ENCODE measurements at regions not wholly inside any gene's neighbourhood (a gene's known extent, or its start where the extent isn't known, plus 50 kb on each side); places are given as distances from the start of the nearest gene placed in this dataset.

DNA sequence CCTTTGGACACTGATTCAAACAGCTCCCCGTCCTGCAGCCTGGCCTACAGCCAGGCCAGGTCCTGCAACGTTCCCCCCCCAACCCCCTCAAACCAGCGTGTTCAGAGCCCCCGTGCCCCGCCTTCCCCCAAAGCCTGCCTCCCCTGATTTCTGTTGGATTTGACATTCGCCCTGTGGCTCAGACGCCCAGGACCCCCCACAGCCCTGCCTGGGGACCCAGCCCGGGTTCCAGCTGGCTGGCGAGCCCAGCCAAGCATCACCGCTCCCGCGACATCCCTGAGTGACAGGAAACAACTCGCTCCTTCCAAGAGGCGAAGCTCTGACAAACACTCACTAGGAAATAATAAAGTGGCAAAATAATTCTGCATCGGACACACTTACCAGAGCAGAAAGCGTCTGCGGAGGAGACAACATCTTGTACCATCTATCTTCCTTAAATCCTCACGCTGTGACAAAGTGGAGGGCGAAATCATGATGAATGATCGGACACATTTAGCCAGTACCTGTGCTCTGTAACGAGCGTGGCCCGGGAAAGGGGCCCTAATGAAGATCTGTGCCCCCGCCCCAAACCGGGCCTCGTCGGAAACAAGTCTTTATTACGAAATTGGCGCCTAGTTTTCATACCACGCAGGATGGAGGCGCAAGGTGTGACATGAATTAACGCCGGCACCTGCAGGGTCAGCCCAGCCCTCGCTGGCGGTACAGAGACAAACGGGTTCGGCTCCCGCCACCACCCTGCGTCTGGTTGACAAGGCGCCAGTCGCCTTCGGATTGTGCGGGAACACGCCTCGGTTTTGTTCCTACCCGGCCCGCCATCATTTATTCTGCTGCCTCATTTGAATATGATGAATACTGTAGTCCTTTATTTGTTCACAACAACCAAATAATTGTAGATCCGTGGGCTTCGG, 91.0 kb upstream of the MVB12B start:
- Histone ChIP-seq H4K20me1 (replicated peaks; ENCODE audit: control insufficient read depth, extremely low read depth, insufficient read depth, low read length) (no peaks in the 10 kb centered on the region), H3K4me2 (ENCODE audit: insufficient read depth, low read length) (no peak overlapping the region), H2AFZ (ENCODE audit: low read depth, low read length) (no peak overlapping the region), H3K9me3 (replicated peaks; ENCODE audit: control insufficient read depth, insufficient read depth, low read length) (no peaks in the 10 kb centered on the region), H3K36me3 (ENCODE audit: control insufficient read depth in 2 of 2, extremely low read depth in 1 of 2, insufficient read depth in 2 of 2, low read length in 2 of 2) (no peaks in the 10 kb centered on the region), H3K9me1 (replicated peaks; ENCODE audit: control insufficient read depth, extremely low read depth, insufficient read depth, low read length) (no peaks in the 10 kb centered on the region), H3K4me1 (ENCODE audit: control insufficient read depth, extremely low read depth, insufficient read depth, low read length) (no peaks in the 10 kb centered on the region), H3K9ac (replicated peaks; ENCODE audit: extremely low read depth, insufficient read depth, low read length) (no peak overlapping the region), H3K27ac (ENCODE audit: insufficient read depth, low read depth, low read length) (no peak overlapping the region), H3K27me3 (ENCODE audit: control insufficient read depth in 2 of 2, insufficient read depth in 2 of 2, low read length in 2 of 2) (no peaks in the 10 kb centered on the region), H3K4me3 (replicated peaks in 1 of 3; ENCODE audit: insufficient read depth in 1 of 3, low read depth in 1 of 3, low read length in 3 of 3) (no peak overlapping the region), H3K79me2 (ENCODE audit: control insufficient read depth, insufficient read depth, low read length) (no peaks in the 10 kb centered on the region)
- DNase-seq (ENCODE audit: low read depth, low spot score) (no peak), FAIRE-seq (no peak)
- CTCF ChIA-PET, result no interaction called here
- no TSS peak for BruUV-seq (replicated peaks)
- dilution Hi-C loops (cut with MboI; ENCODE audit: extremely low pct_ligation_motif_present, low sequenced_read_pairs), result no loop called here
- intact Hi-C loops (cut with micrococcal nuclease), result no loop called here
- no peak for TF ChIP-seq GATA2 (IDR thresholded peaks at IDR 0.05; ENCODE audit: insufficient read depth, insufficient read length, low read depth, low read length)
- no peak for TF ChIP-seq EZH2 (IDR thresholded peaks at IDR 0.05; ENCODE audit: borderline replicate concordance, low read depth, low read length, severe bottlenecking)
- TF ChIP-seq MYC (IDR thresholded peaks at IDR 0.05; ENCODE audit: low read depth, low read length), result no peak
- TF ChIP-seq FOS (IDR thresholded peaks at IDR 0.05; ENCODE audit: borderline replicate concordance, insufficient read depth, low read length), result no peak
- TF ChIP-seq, protein P1, sequence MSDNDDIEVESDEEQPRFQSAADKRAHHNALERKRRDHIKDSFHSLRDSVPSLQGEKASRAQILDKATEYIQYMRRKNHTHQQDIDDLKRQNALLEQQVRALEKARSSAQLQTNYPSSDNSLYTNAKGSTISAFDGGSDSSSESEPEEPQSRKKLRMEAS (IDR thresholded peaks at IDR 0.05; ENCODE audit: insufficient read depth, insufficient read length), result no peak
- TF ChIP-seq POLR2A (IDR thresholded peaks at IDR 0.05; ENCODE audit: low read depth, low read length), result no peak
- no peak for TF ChIP-seq JUN (IDR thresholded peaks at IDR 0.05; ENCODE audit: borderline replicate concordance, insufficient read depth, insufficient read length, low read depth)
- TF ChIP-seq, protein P2, sequence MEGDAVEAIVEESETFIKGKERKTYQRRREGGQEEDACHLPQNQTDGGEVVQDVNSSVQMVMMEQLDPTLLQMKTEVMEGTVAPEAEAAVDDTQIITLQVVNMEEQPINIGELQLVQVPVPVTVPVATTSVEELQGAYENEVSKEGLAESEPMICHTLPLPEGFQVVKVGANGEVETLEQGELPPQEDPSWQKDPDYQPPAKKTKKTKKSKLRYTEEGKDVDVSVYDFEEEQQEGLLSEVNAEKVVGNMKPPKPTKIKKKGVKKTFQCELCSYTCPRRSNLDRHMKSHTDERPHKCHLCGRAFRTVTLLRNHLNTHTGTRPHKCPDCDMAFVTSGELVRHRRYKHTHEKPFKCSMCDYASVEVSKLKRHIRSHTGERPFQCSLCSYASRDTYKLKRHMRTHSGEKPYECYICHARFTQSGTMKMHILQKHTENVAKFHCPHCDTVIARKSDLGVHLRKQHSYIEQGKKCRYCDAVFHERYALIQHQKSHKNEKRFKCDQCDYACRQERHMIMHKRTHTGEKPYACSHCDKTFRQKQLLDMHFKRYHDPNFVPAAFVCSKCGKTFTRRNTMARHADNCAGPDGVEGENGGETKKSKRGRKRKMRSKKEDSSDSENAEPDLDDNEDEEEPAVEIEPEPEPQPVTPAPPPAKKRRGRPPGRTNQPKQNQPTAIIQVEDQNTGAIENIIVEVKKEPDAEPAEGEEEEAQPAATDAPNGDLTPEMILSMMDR (IDR thresholded peaks at IDR 0.05; ENCODE audit: extremely low read depth in 1 of 2, insufficient read depth in 1 of 2, low read depth in 1 of 2, low read length in 2 of 2), result no peak
- TF ChIP-seq POLR2AphosphoS5 (IDR thresholded peaks at IDR 0.05; ENCODE audit: insufficient read depth, low read depth, low read length), result no peak
- POLR2A ChIA-PET, result no interaction called here

Data from endothelial cell of umbilical vein (primary cell).